Endodermal cell (in vitro differentiated cells): ENCODE measurements at regions not wholly inside any gene's neighbourhood (a gene's known extent, or its start where the extent isn't known, plus 50 kb on each side); places are given as distances from the start of the nearest gene placed in this dataset.
A peak's percentile ranks its signal among the peaks of the same experiment; 100 is the strongest.

Experiments
- DNase-seq: peaks from one replicate; pipeline ENCODE4 v3.0.0-alpha.2; 2017
- H3K27ac ChIP-seq: 2 replicates; pipeline ENCODE4 v1.5.1; 2013; ENCODE audit warnings: mild to moderate bottlenecking, low read depth, low read length, moderate library complexity
- H3K27me3 ChIP-seq: 2 replicates; pipeline ENCODE4 v1.6.1; 2013; ENCODE audit warnings: mild to moderate bottlenecking, low read length, moderate library complexity; ENCODE audit not compliant: insufficient read depth, control insufficient read depth, poor library complexity, severe bottlenecking
- H3K36me3 ChIP-seq: 2 replicates; pipeline ENCODE4 v1.7.0; 2013; ENCODE audit warnings: mild to moderate bottlenecking, low read length, moderate library complexity; ENCODE audit not compliant: control insufficient read depth, insufficient read depth
- H3K4me1 ChIP-seq: one replicate; pipeline ENCODE4 v1.7.0; 2013; ENCODE audit warnings: low read length; ENCODE audit not compliant: control insufficient read depth, insufficient read depth
- H3K4me3 ChIP-seq: 2 replicates; pipeline ENCODE4 v1.5.1; 2013; ENCODE audit warnings: mild to moderate bottlenecking, low read length, moderate library complexity
- H3K9ac ChIP-seq: 2 replicates; pipeline ENCODE4 v1.6.1; 2013; ENCODE audit warnings: mild to moderate bottlenecking, low read length, moderate library complexity; ENCODE audit not compliant: poor library complexity, severe bottlenecking; ENCODE audit errors: extremely low read depth
- H3K9me3 ChIP-seq: 2 replicates; pipeline ENCODE4 v1.6.1; 2013; ENCODE audit warnings: mild to moderate bottlenecking, low read length, moderate library complexity; ENCODE audit not compliant: control insufficient read depth
- H3K27ac Mint-ChIP-seq: 2 replicates; pipeline ENCODE4 v1.8.0; 2020; ENCODE audit warnings: mixed read lengths
- H3K27me3 Mint-ChIP-seq: 2 replicates; pipeline ENCODE4 v1.8.0; 2021; ENCODE audit warnings: mild to moderate bottlenecking, mixed read lengths; ENCODE audit not compliant: insufficient read depth
- H3K36me3 Mint-ChIP-seq: 2 replicates; pipeline ENCODE4 v1.8.0; 2020; ENCODE audit warnings: low read depth, mixed read lengths
- H3K4me1 Mint-ChIP-seq: 2 replicates; pipeline ENCODE4 v1.8.0; 2020; ENCODE audit warnings: mixed read lengths
- H3K4me3 Mint-ChIP-seq: 2 replicates; pipeline ENCODE4 v1.8.0; 2020; ENCODE audit warnings: mild to moderate bottlenecking, moderate library complexity, mixed read lengths
- H3K9me3 Mint-ChIP-seq: 2 replicates; pipeline ENCODE4 v1.8.0; 2020; ENCODE audit warnings: mild to moderate bottlenecking, mixed read lengths
- CTCF ChIP-seq: fragments of 200-600 bp; sonication (generic); conservative IDR thresholded peaks from 2 replicates; pipeline ENCODE4 v1.5.0; 2021; ENCODE audit warnings: antibody characterized with exemption, mild to moderate bottlenecking
- WGBS, 2 experiments: methylation state at CpG; one replicate each; pipeline versions ENCODE4 v1.1.5 to v1.1.7; 2013; ENCODE audit warnings: missing lambda C conversion rate in 2 of 2, mixed read lengths in 1 of 2; ENCODE audit not compliant: insufficient coverage in 1 of 2, insufficient read length in 1 of 2; 5-methylcytosine and 5-hydroxymethylcytosine counted together

GRCh38 chr14:26017270-26017669, 580.6 kb downstream of the NOVA1 start:
- H3K27me3 ChIP-seq, result no peaks in the 10 kb centered on the region
- Mint-ChIP-seq H3K27me3 (no peaks in the 10 kb centered on the region), H3K4me1 (no peaks in the 10 kb centered on the region), H3K36me3 (no peaks in the 10 kb centered on the region), H3K27ac (no peak overlapping the region), H3K9me3 (peaks cover 4% of the 10 kb centered on the region), H3K4me3 (no peak overlapping the region)
- H3K36me3 ChIP-seq, result no peaks in the 10 kb centered on the region
- WGBS, 2 experiments, result 60 to 79% methylated on average over 3 to 4 of the region's 4 CpGs
- H3K4me3 ChIP-seq, result no peak overlapping the region
- no peak for DNase-seq
- no peak overlapping the region for H3K27ac ChIP-seq
- no peak for TF ChIP-seq CTCF
- no peak overlapping the region for H3K9ac ChIP-seq
- no peaks in the 10 kb centered on the region for H3K9me3 ChIP-seq
- H3K4me1 ChIP-seq, result no peaks in the 10 kb centered on the region

- TF ChIP-seq CTCF, result peak; percentile 83
- Histone ChIP-seq H3K4me1 (no peaks in the 10 kb centered on the region), H3K4me3 (no peak overlapping the region), H3K27ac (no peak overlapping the region), H3K27me3 (no peaks in the 10 kb centered on the region), H3K9ac (no peak overlapping the region), H3K9me3 (no peaks in the 10 kb centered on the region), H3K36me3 (no peaks in the 10 kb centered on the region)
- Mint-ChIP-seq H3K36me3 (no peaks in the 10 kb centered on the region), H3K9me3 (no peaks in the 10 kb centered on the region), H3K4me3 (no peak overlapping the region), H3K27me3 (no peaks in the 10 kb centered on the region), H3K4me1 (no peaks in the 10 kb centered on the region), H3K27ac (no peak overlapping the region)
- WGBS, 2 experiments, result 64 to 73% methylated on average over 2 of the region's 2 CpGs
- peak; percentile 75 for DNase-seq
Observed at GRCh38 chr14:26008290-26008689, 589.5 kb downstream of the NOVA1 start.

- H3K4me3 ChIP-seq, result no peak overlapping the region
- no peak overlapping the region for H3K4me3 Mint-ChIP-seq
Observed at GRCh38 chr14:26004342-26004741, 593.5 kb downstream of the NOVA1 start.

More at GRCh38 chr14:26004342-26004741, 593.5 kb downstream of the NOVA1 start:
- no peaks in the 10 kb centered on the region for H3K27me3 Mint-ChIP-seq
- H3K27ac Mint-ChIP-seq, result no peak overlapping the region
- H3K9ac ChIP-seq, result no peak overlapping the region
- H3K9me3 Mint-ChIP-seq, result no peaks in the 10 kb centered on the region
- DNase-seq, result no peak
- no peak for TF ChIP-seq CTCF
- WGBS, 2 experiments, result 92 to 100% methylated on average over 2 of the region's 2 CpGs
- H3K9me3 ChIP-seq, result no peaks in the 10 kb centered on the region
- H3K36me3 ChIP-seq, result no peaks in the 10 kb centered on the region
- no peaks in the 10 kb centered on the region for H3K27me3 ChIP-seq
- no peak overlapping the region for H3K27ac ChIP-seq
- H3K36me3 Mint-ChIP-seq, result no peaks in the 10 kb centered on the region
- no peaks in the 10 kb centered on the region for H3K4me1 Mint-ChIP-seq
- H3K4me1 ChIP-seq, result no peaks in the 10 kb centered on the region
